Erythroblast (primary cell): ENCODE measurements at regions not wholly inside any gene's neighbourhood (a gene's known extent, or its start where the extent isn't known, plus 50 kb on each side); places are given as distances from the start of the nearest gene placed in this dataset.

ENCODE experiments used
- GATA1 ChIP-seq: IDR thresholded peaks from 2 replicates; pipeline ENCODE4 v1.6.1; 2011; ENCODE audit warnings: low read depth, mild to moderate bottlenecking, control low read depth, low read length, moderate library complexity
- POLR2A ChIP-seq: IDR thresholded peaks from 2 replicates; pipeline ENCODE4 v1.6.1; 2011; ENCODE audit warnings: mild to moderate bottlenecking, low read length

GRCh38 chr12:111108726-111109125 is 188.3 kb upstream of the MYL2 start:
- TF ChIP-seq POLR2A (no peak), GATA1 (no peak)
